Left forelimb (tissue), 1 donor: ENCODE measurements at regions not wholly inside any gene's neighbourhood (a gene's known extent, or its start where the extent isn't known, plus 50 kb on each side); places are given as distances from the start of the nearest gene placed in this dataset.

Source experiments
- DNase-seq: peaks from one replicate; pipeline ENCODE4 v3.0.0-alpha.2; 2018; ENCODE audit warnings: low spot score

- no peak for DNase-seq
These were observed 227.6 kb downstream of the UTP18 start for GRCh38 chr17:51487947-51488346.

GRCh38 chr17:51491416-51491815, 231.1 kb downstream of the UTP18 start:
- no peak for DNase-seq

- no peak for DNase-seq
These were observed 232.9 kb downstream of the UTP18 start for GRCh38 chr17:51493206-51493605.

- no peak for DNase-seq
These were observed 236.0 kb downstream of the UTP18 start for GRCh38 chr17:51496378-51496777.

- DNase-seq, result no peak
These were observed 239.6 kb downstream of the UTP18 start for GRCh38 chr17:51499897-51500296.

- no peak for DNase-seq
These were observed 240.1 kb downstream of the UTP18 start for GRCh38 chr17:51500454-51500853.

- DNase-seq, result no peak
These were observed 245.1 kb downstream of the UTP18 start for GRCh38 chr17:51505450-51505849.

GRCh38 chr17:51507444-51507843, 247.1 kb downstream of the UTP18 start:
- no peak for DNase-seq

- DNase-seq, result no peak
These were observed 247.7 kb downstream of the UTP18 start for GRCh38 chr17:51508048-51508447.

GRCh38 chr17:51510940-51511339, 250.6 kb downstream of the UTP18 start:
- DNase-seq, result no peak

GRCh38 chr17:51512220-51512907, 252.0 kb downstream of the UTP18 start:
- DNase-seq, result no peak

GRCh38 chr17:51516924-51517323, 256.6 kb downstream of the UTP18 start:
- DNase-seq, result no peak

- DNase-seq, result no peak
These were observed 264.2 kb downstream of the UTP18 start for GRCh38 chr17:51524524-51524923.

GRCh38 chr17:51526507-51526906, 266.2 kb downstream of the UTP18 start:
- no peak for DNase-seq

- DNase-seq, result no peak
These were observed 267.1 kb downstream of the UTP18 start for GRCh38 chr17:51527225-51527982.

- DNase-seq, result no peak
These were observed 267.8 kb downstream of the UTP18 start for GRCh38 chr17:51528111-51528510.

- no peak for DNase-seq
These were observed 272.9 kb downstream of the UTP18 start for GRCh38 chr17:51533219-51533618.

- DNase-seq, result no peak
These were observed 273.5 kb downstream of the UTP18 start for GRCh38 chr17:51533821-51534220.

- DNase-seq, result no peak
These were observed 276.3 kb downstream of the UTP18 start for GRCh38 chr17:51536627-51537026.

- DNase-seq, result no peak
These were observed 277.7 kb downstream of the UTP18 start for GRCh38 chr17:51537996-51538550.

- DNase-seq, result no peak
These were observed 279.8 kb downstream of the UTP18 start for GRCh38 chr17:51540151-51540550.

- no peak for DNase-seq
These were observed 280.9 kb downstream of the UTP18 start for GRCh38 chr17:51541215-51541614.

- DNase-seq, result no peak
These were observed 285.8 kb downstream of the UTP18 start for GRCh38 chr17:51546114-51546513.
